Activated CD4-positive, alpha-beta memory T cell treated with anti-CD3 and anti-CD28 coated beads for 36 hours (primary cell): ENCODE measurements at regions not wholly inside any gene's neighbourhood (a gene's known extent, or its start where the extent isn't known, plus 50 kb on each side); places are given as distances from the start of the nearest gene placed in this dataset.
A peak's percentile ranks its signal among the peaks of the same experiment; 100 is the strongest.

ENCODE experiments used
- CTCF ChIA-PET: fragments of 350-600 bp; sonication (Branson Sonifier 250); formaldehyde crosslinking; loops from one replicate; lab custom pipeline; 2021; ENCODE audit warnings: antibody characterized with exemption, inconsistent platforms; lab: Charles Lee
- POLR2A ChIA-PET: fragments of 350-600 bp; sonication (Branson Sonifier 250); formaldehyde crosslinking; loops from one replicate; lab custom pipeline; 2021; ENCODE audit warnings: antibody characterized with exemption; lab: Charles Lee
- DNase-seq: peaks from one replicate; pipeline ENCODE4 v3.0.0-alpha.2; 2020
- H3K27ac Mint-ChIP-seq: one replicate; pipeline ENCODE4 v1.8.0; 2021; ENCODE audit warnings: mixed read lengths
- H3K27me3 Mint-ChIP-seq: one replicate; pipeline ENCODE4 v1.8.0; 2021; ENCODE audit warnings: mixed read lengths
- H3K36me3 Mint-ChIP-seq: one replicate; pipeline ENCODE4 v1.8.0; 2021; ENCODE audit warnings: mixed read lengths
- H3K4me1 Mint-ChIP-seq: one replicate; pipeline ENCODE4 v1.8.0; 2021; ENCODE audit warnings: low read depth, mixed read lengths
- H3K4me3 Mint-ChIP-seq: one replicate; pipeline ENCODE4 v1.8.0; 2021; ENCODE audit warnings: mild to moderate bottlenecking, mixed read lengths
- H3K9me3 Mint-ChIP-seq: one replicate; pipeline ENCODE4 v1.8.0; 2021; ENCODE audit warnings: mixed read lengths
- intact Hi-C: fragments of 100-400 bp; cut with micrococcal nuclease; formaldehyde crosslinking; loops from one replicate; pipeline ENCODE4 v1.15.1; 2023

- Mint-ChIP-seq H3K4me1 (peaks cover 8% of the 10 kb centered on the region), H3K36me3 (no peaks in the 10 kb centered on the region), H3K4me3 (no peak overlapping the region), H3K27me3 (peaks cover 8% of the 10 kb centered on the region), H3K9me3 (peaks cover 9% of the 10 kb centered on the region), H3K27ac (no peak overlapping the region)
- DNase-seq, result no peak
- CTCF ChIA-PET, result no interaction called here
- intact Hi-C loops, result no loop called here
- POLR2A ChIA-PET, result no interaction called here
Observed at GRCh38 chr20:40932436-40932835, 96.2 kb upstream of the TOP1 start.

- H3K27ac Mint-ChIP-seq, result no peak overlapping the region
- peaks cover 9% of the 10 kb centered on the region for H3K9me3 Mint-ChIP-seq
- no peaks in the 10 kb centered on the region for H3K36me3 Mint-ChIP-seq
- peaks cover 8% of the 10 kb centered on the region for H3K4me1 Mint-ChIP-seq
- ChIA-PET POLR2A (interaction anchor here (0.6 to 0.7 kb wide), 2 partner anchors 410 to 498 kb away, joined by 3 to 4 read pairs; no protein-coding TSS in a partner anchor), CTCF (interaction anchor here (1.1 to 1.3 kb wide), 2 partner anchors 29 to 193 kb away, joined by 4 read pairs; no protein-coding TSS in a partner anchor)
- DNase-seq, result no peak
- no peak overlapping the region for H3K4me3 Mint-ChIP-seq
- peaks cover 5% of the 10 kb centered on the region for H3K27me3 Mint-ChIP-seq
- intact Hi-C loops, result no loop called here
Observed at GRCh38 chr20:40933758-40934157, 94.9 kb upstream of the TOP1 start.

- Mint-ChIP-seq H3K27me3 (no peaks in the 10 kb centered on the region), H3K36me3 (no peaks in the 10 kb centered on the region), H3K27ac (no peak overlapping the region), H3K9me3 (peaks cover 9% of the 10 kb centered on the region), H3K4me1 (peaks cover 8% of the 10 kb centered on the region), H3K4me3 (no peak overlapping the region)
- intact Hi-C loops, result no loop called here
- no peak for DNase-seq
- POLR2A ChIA-PET, result no interaction called here
- CTCF ChIA-PET, result interaction anchor here (0.6 to 1.0 kb wide), 3 partner anchors 13 to 458 kb away, joined by 3 read pairs; no protein-coding TSS in a partner anchor
Observed at GRCh38 chr20:40938020-40938419, 90.6 kb upstream of the TOP1 start.

DNA sequence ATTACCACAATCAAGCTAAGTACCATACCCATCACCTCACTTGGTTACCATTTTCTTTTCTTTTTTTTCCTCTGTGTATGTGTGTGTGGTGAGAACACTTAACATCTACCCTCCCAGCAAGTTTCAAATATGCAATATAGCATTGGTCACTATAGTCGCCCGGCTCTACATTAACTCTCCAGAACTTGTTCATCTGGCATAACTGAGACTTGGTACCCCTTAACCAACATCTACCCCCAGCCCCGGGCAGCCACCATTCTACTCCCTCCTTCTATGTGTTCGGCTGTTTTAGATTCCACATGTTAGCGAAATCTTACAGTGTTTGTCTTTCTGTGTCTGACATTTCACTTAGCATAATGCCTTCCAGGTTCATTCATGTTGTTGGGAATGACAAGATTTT lies 89.0 kb upstream of the TOP1 start:
- DNase-seq, result no peak
- CTCF ChIA-PET, result no interaction called here

DNA sequence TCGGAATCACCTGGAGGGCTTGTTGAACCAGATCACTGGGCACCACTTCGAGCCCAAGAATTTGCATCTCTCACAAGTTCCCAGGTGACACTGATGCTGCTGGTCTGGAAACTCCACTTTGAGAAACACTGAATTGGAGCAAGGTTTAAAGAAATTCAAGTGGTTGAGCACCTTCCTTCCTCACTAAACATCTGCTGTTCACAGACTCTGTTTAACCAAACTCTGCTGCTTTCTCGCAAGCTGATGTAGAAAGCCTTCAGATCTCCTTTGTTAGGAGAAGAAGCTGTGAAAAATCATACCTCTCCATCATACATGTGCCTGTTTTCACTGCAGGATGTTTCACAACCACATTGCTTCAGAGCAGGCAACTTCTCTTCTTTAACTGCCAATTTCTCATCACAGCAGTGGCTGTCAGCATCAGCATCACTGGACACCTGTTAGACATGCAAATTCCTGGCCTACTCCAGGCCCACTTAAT lies 87.5 kb upstream of the TOP1 start:
- no peak overlapping the region for H3K4me3 Mint-ChIP-seq
- no peaks in the 10 kb centered on the region for H3K36me3 Mint-ChIP-seq
- POLR2A ChIA-PET, result no interaction called here
- intact Hi-C loops, result no loop called here
- no peak overlapping the region for H3K27ac Mint-ChIP-seq
- H3K27me3 Mint-ChIP-seq, result peaks cover 7% of the 10 kb centered on the region
- DNase-seq, result no peak
- H3K4me1 Mint-ChIP-seq, result no peaks in the 10 kb centered on the region
- CTCF ChIA-PET, result no interaction called here
- H3K9me3 Mint-ChIP-seq, result no peaks in the 10 kb centered on the region

More for the DNA sequence above, 89.0 kb upstream of the TOP1 start:
- intact Hi-C loops, result no loop called here
- Mint-ChIP-seq H3K27me3 (no peaks in the 10 kb centered on the region), H3K9me3 (no peaks in the 10 kb centered on the region), H3K36me3 (no peaks in the 10 kb centered on the region), H3K4me3 (no peak overlapping the region), H3K4me1 (no peaks in the 10 kb centered on the region), H3K27ac (no peak overlapping the region)
- POLR2A ChIA-PET, result no interaction called here

- Mint-ChIP-seq H3K27ac (no peak overlapping the region), H3K4me1 (no peaks in the 10 kb centered on the region), H3K36me3 (no peaks in the 10 kb centered on the region), H3K4me3 (no peak overlapping the region), H3K9me3 (no peaks in the 10 kb centered on the region), H3K27me3 (peaks cover 10% of the 10 kb centered on the region)
- CTCF ChIA-PET, result interaction anchor here (1.1 kb wide), 1 partner anchor 231 kb away, joined by 3 read pairs; no protein-coding TSS in a partner anchor
- POLR2A ChIA-PET, result no interaction called here
- intact Hi-C loops, result no loop called here
- DNase-seq, result no peak
Observed at GRCh38 chr20:40942006-40942405, 86.6 kb upstream of the TOP1 start.

DNA sequence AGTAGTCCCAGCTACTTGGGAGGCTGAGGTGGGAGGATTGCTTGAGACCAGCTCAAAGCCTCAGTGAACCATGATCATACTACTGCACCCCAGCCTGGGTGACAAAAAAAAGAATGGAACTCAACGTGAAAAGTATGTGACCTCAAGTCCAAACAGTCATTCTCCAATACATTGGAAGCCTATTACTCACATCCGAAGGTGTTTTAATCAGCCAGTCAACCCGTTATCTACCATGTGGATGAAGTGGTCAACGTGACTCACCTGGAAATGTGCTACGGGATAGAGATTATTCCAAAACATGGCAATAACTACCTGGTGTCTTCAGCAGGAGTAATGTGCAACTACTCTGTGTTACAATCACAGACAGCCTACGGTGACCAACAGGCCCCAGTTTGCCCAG lies 85.8 kb upstream of the TOP1 start:
- ChIA-PET POLR2A (no interaction called here), CTCF (interaction anchor here (0.6 to 1.2 kb wide), 3 partner anchors 198 to 791 kb away, joined by 3 read pairs; no protein-coding TSS in a partner anchor)
- intact Hi-C loops, result no loop called here

DNA sequence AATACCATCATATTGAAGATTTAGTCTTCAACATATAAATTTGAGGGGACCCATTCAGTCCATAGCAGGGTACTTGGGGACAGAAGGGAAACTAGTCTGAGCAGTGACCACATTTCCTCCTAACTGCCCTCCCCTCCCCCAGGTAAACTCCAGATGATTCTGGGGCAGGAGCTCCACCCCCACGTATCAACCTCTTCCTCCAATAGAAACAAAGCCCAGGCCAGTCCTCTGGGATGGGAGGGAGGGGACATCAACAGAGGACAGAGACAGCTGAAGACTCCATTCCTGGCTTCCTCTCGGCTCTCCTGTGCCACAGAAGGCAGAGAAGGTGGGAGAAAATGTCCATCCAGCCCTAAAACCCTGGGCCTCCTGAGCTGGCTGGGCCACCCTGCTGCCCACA lies 85.0 kb upstream of the TOP1 start:
- ChIA-PET CTCF (interaction anchor here (1.2 kb wide), 1 partner anchor 199 kb away, joined by 3 read pairs; no protein-coding TSS in a partner anchor), POLR2A (no interaction called here)
- no peaks in the 10 kb centered on the region for H3K9me3 Mint-ChIP-seq

More for the DNA sequence above, 85.8 kb upstream of the TOP1 start:
- Mint-ChIP-seq H3K36me3 (no peaks in the 10 kb centered on the region), H3K4me3 (no peak overlapping the region), H3K4me1 (no peaks in the 10 kb centered on the region), H3K27me3 (peaks cover 12% of the 10 kb centered on the region), H3K9me3 (no peaks in the 10 kb centered on the region), H3K27ac (no peak overlapping the region)
- no peak for DNase-seq

DNA sequence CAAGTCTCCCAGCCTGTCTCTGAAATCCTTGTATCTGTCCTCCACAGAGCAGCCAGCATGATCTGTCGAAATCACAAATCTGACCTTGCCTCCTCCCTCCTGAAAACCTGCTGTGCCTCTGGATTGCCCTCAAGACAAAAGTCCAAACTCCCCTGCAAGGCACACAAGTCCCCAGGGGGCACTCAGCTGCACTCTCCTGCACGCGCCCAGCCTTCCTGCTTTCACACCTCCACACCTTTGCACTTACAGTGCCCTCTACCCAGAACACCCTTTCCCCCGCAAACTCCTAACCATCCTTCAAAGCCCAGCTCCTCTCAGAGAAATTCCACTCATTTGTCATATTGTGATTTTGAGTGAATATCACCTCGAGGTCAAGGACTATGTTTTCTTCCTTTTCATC lies 83.4 kb upstream of the TOP1 start:
- no peaks in the 10 kb centered on the region for H3K4me1 Mint-ChIP-seq
- intact Hi-C loops, result no loop called here
- H3K27me3 Mint-ChIP-seq, result peaks cover 12% of the 10 kb centered on the region
- no peak for DNase-seq
- no peaks in the 10 kb centered on the region for H3K36me3 Mint-ChIP-seq
- ChIA-PET POLR2A (no interaction called here), CTCF (interaction anchor here (1.1 to 2.0 kb wide), 2 partner anchors 156 to 204 kb away, joined by 4 to 10 read pairs; no protein-coding TSS in a partner anchor)
- no peak overlapping the region for H3K27ac Mint-ChIP-seq
- no peaks in the 10 kb centered on the region for H3K9me3 Mint-ChIP-seq
- no peak overlapping the region for H3K4me3 Mint-ChIP-seq

More for the DNA sequence above, 85.0 kb upstream of the TOP1 start:
- no peak for DNase-seq
- Mint-ChIP-seq H3K27me3 (peaks cover 12% of the 10 kb centered on the region), H3K36me3 (no peaks in the 10 kb centered on the region), H3K4me1 (no peaks in the 10 kb centered on the region), H3K4me3 (no peak overlapping the region), H3K27ac (no peak overlapping the region)
- intact Hi-C loops, result no loop called here

DNA sequence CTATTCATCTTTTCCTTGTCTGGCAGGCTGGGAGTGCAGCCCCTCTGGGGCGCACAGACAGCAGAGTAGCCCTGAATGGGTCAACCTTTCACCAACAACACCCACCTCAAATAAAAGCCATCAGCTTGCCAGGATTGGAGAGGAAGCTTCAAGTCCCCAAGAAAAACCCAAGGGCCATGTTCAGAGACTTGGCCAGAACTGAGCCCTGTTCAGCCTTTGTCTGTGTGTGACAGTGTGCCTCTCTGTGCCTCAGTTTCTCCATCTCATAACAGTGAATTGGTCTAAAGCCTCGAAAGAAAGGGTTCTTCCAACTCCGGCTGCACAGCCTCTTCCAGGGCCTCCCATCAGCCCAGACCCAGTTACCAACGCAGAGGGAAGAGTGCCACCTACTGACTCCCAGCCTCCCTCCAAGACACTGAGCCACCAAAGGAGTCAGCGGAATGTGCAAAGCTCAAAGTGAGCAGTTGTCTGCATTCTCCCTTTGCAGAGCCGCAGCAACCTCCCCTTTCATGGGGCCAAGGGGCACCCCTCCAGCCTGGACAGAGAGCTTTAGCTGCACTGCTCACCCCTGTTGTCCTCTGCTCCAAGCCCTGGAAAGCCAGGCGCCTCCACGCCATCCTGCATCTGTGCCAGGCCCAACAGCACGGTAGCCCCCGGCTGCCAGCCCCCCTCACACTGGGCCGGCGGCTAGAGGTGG lies 82.7 kb upstream of the TOP1 start:
- Mint-ChIP-seq H3K27me3 (peaks cover 14% of the 10 kb centered on the region), H3K4me1 (no peaks in the 10 kb centered on the region), H3K36me3 (no peaks in the 10 kb centered on the region), H3K27ac (no peak overlapping the region), H3K9me3 (no peaks in the 10 kb centered on the region), H3K4me3 (no peak overlapping the region)
- ChIA-PET CTCF (interaction anchor here (0.6 to 2.0 kb wide), 7 partner anchors 17 to 244 kb away, joined by 3 to 10 read pairs (median 4); no protein-coding TSS in a partner anchor), POLR2A (no interaction called here)
- DNase-seq, result peak; percentile 35
- intact Hi-C loops, result no loop called here

DNA sequence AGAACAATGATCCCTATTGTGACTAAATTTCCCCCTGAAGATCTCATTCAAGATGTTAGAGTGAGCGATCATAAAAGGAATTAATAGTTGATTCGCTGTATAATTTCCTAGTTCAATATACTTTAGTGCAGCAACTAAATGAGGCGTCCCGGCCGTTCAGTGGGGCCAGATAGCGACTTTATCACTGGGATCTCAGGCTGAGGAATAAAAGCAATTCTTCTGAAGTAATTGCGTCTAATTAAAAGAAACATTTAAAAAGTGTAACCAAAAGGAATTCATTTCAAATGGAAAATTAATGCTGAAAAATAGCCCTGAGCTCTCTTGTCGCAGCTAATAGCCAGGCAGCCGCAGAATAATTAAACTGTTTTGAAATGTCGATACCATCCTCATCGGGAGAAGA lies 82.2 kb upstream of the TOP1 start:
- intact Hi-C loops, result no loop called here
- POLR2A ChIA-PET, result no interaction called here
- H3K9me3 Mint-ChIP-seq, result no peaks in the 10 kb centered on the region
- no peaks in the 10 kb centered on the region for H3K4me1 Mint-ChIP-seq
- CTCF ChIA-PET, result interaction anchor here (0.6 to 2.0 kb wide), 4 partner anchors 16 to 207 kb away, joined by 3 to 10 read pairs (median 6); no protein-coding TSS in a partner anchor
- H3K27me3 Mint-ChIP-seq, result peaks cover 14% of the 10 kb centered on the region
- H3K4me3 Mint-ChIP-seq, result no peak overlapping the region
- H3K27ac Mint-ChIP-seq, result no peak overlapping the region
- no peak for DNase-seq
- H3K36me3 Mint-ChIP-seq, result no peaks in the 10 kb centered on the region

GRCh38 chr20:40948465-40949267 lies 80.0 kb upstream of the TOP1 start:
- intact Hi-C loops, result no loop called here
- CTCF ChIA-PET, result interaction anchor here (0.9 to 1.4 kb wide), 2 partner anchors 14 to 19 kb away, joined by 4 to 5 read pairs; no protein-coding TSS in a partner anchor

More at GRCh38 chr20:40948465-40949267, 80.0 kb upstream of the TOP1 start:
- no peak for DNase-seq
- POLR2A ChIA-PET, result no interaction called here
- Mint-ChIP-seq H3K9me3 (no peaks in the 10 kb centered on the region), H3K27ac (no peak overlapping the region), H3K4me3 (no peak overlapping the region), H3K27me3 (peaks cover 14% of the 10 kb centered on the region), H3K36me3 (no peaks in the 10 kb centered on the region), H3K4me1 (no peaks in the 10 kb centered on the region)
